ENCODE measurements at regions not wholly inside any gene's neighbourhood (a gene's known extent, or its start where the extent isn't known, plus 50 kb on each side); places are given as distances from the start of the nearest gene placed in this dataset.

GRCh38 chr12:105510526-105510925 is 180.0 kb downstream of the C12orf75 start:
- TF ChIP-seq CTCF (IDR thresholded peaks at IDR 0.05): no peak
- TF ChIP-seq POLR2A (IDR thresholded peaks at IDR 0.05): no peak
- TF ChIP-seq POLR2AphosphoS5 (IDR thresholded peaks at IDR 0.05): no peak
